NCI-H2196 (cell line): ENCODE measurements at regions not wholly inside any gene's neighbourhood (a gene's known extent, or its start where the extent isn't known, plus 50 kb on each side); places are given as distances from the start of the nearest gene placed in this dataset.
"Not testable (repeated sequence)": the region's sequence is repeated elsewhere in the genome, so short reads cannot be mapped to it uniquely, and the experiment has no call there.

ENCODE experiments used
- DNase-seq: peaks from one replicate; lab custom pipeline; 2025; ENCODE audit not compliant: unreplicated experiment; lab: John Stamatoyannopoulos, UW

- no peak for DNase-seq
These were observed 485.1 kb downstream of the CSNK1G3 start for GRCh38 chr5:123997064-123997461.

- no peak for DNase-seq
These were observed 480.7 kb downstream of the CSNK1G3 start for GRCh38 chr5:123992641-123993040.

GRCh38 chr5:123987956-123988355, 476.0 kb downstream of the CSNK1G3 start:
- DNase-seq, result no peak

GRCh38 chr5:123976379-123977033, 464.5 kb downstream of the CSNK1G3 start:
- no peak for DNase-seq

- DNase-seq, result not testable (repeated sequence)
These were observed 463.5 kb downstream of the CSNK1G3 start for GRCh38 chr5:123975521-123975920.

- no peak for DNase-seq
These were observed 454.8 kb downstream of the CSNK1G3 start for GRCh38 chr5:123966781-123967180.

- DNase-seq, result no peak
These were observed 453.6 kb downstream of the CSNK1G3 start for GRCh38 chr5:123965626-123966025.

GRCh38 chr5:123964884-123965283, 452.9 kb downstream of the CSNK1G3 start:
- no peak for DNase-seq

- no peak for DNase-seq
These were observed 448.5 kb downstream of the CSNK1G3 start for GRCh38 chr5:123960526-123960925.

- no peak for DNase-seq
These were observed 439.6 kb downstream of the CSNK1G3 start for GRCh38 chr5:123951582-123951977.

GRCh38 chr5:123950701-123951581, 439.0 kb downstream of the CSNK1G3 start:
- DNase-seq, result no peak

- no peak for DNase-seq
These were observed 437.9 kb downstream of the CSNK1G3 start for GRCh38 chr5:123949807-123950340.

GRCh38 chr5:123949043-123949804, 437.2 kb downstream of the CSNK1G3 start:
- no peak for DNase-seq

- DNase-seq, result no peak
These were observed 435.8 kb downstream of the CSNK1G3 start for GRCh38 chr5:123947797-123948196.

GRCh38 chr5:123945548-123945947, 433.6 kb downstream of the CSNK1G3 start:
- DNase-seq, result no peak

GRCh38 chr5:123943151-123943550, 431.2 kb downstream of the CSNK1G3 start:
- DNase-seq, result no peak

GRCh38 chr5:123940416-123940815, 428.4 kb downstream of the CSNK1G3 start:
- no peak for DNase-seq

- no peak for DNase-seq
These were observed 425.3 kb downstream of the CSNK1G3 start for GRCh38 chr5:123937230-123937629.

- DNase-seq, result no peak
These were observed 424.6 kb downstream of the CSNK1G3 start for GRCh38 chr5:123936548-123936947.

GRCh38 chr5:123933812-123934211, 421.8 kb downstream of the CSNK1G3 start:
- DNase-seq, result not testable (repeated sequence)

- no peak for DNase-seq
These were observed 417.1 kb downstream of the CSNK1G3 start for GRCh38 chr5:123929055-123929474.
